ENCODE measurements at regions not wholly inside any gene's neighbourhood (a gene's known extent, or its start where the extent isn't known, plus 50 kb on each side); places are given as distances from the start of the nearest gene placed in this dataset.

GRCh38 chr7:114309729-114310128, 104.9 kb upstream of the FOXP2 start:
- TF ChIP-seq CTCF (IDR thresholded peaks at IDR 0.05; ENCODE audit: borderline replicate concordance, insufficient read depth, low read depth, low read length) = no peak
- no peak overlapping the region for H3K4me3 ChIP-seq (ENCODE audit: low read depth, low read length)

- no peak for TF ChIP-seq CTCF (IDR thresholded peaks at IDR 0.05; ENCODE audit: borderline replicate concordance, insufficient read depth, low read depth, low read length)
- H3K4me3 ChIP-seq (ENCODE audit: low read depth, low read length) = no peak overlapping the region
These were observed 111.3 kb upstream of the FOXP2 start for GRCh38 chr7:114303301-114303700.

GRCh38 chr7:114302858-114303257, 111.8 kb upstream of the FOXP2 start:
- TF ChIP-seq CTCF (IDR thresholded peaks at IDR 0.05; ENCODE audit: borderline replicate concordance, insufficient read depth, low read depth, low read length) = no peak
- no peak overlapping the region for H3K4me3 ChIP-seq (ENCODE audit: low read depth, low read length)

GRCh38 chr7:114298011-114298410, 116.6 kb upstream of the FOXP2 start:
- H3K4me3 ChIP-seq (ENCODE audit: low read depth, low read length) = no peak overlapping the region
- TF ChIP-seq CTCF (IDR thresholded peaks at IDR 0.05; ENCODE audit: borderline replicate concordance, insufficient read depth, low read depth, low read length) = no peak

GRCh38 chr7:114297121-114297520, 117.5 kb upstream of the FOXP2 start:
- no peak overlapping the region for H3K4me3 ChIP-seq (ENCODE audit: low read depth, low read length)
- no peak for TF ChIP-seq CTCF (IDR thresholded peaks at IDR 0.05; ENCODE audit: borderline replicate concordance, insufficient read depth, low read depth, low read length)

- H3K4me3 ChIP-seq (ENCODE audit: low read depth, low read length) = no peak overlapping the region
These were observed 119.1 kb upstream of the FOXP2 start for GRCh38 chr7:114295522-114295921.

GRCh38 chr7:114294036-114294435, 120.6 kb upstream of the FOXP2 start:
- no peak overlapping the region for H3K4me3 ChIP-seq (ENCODE audit: low read depth, low read length)
- no peak for TF ChIP-seq CTCF (IDR thresholded peaks at IDR 0.05; ENCODE audit: borderline replicate concordance, insufficient read depth, low read depth, low read length)

More at GRCh38 chr7:114295522-114295921, 119.1 kb upstream of the FOXP2 start:
- no peak for TF ChIP-seq CTCF (IDR thresholded peaks at IDR 0.05; ENCODE audit: borderline replicate concordance, insufficient read depth, low read depth, low read length)

Measured in GM12875 (cell line).